ENCODE measurements at regions not wholly inside any gene's neighbourhood (a gene's known extent, or its start where the extent isn't known, plus 50 kb on each side); places are given as distances from the start of the nearest gene placed in this dataset.

DNA sequence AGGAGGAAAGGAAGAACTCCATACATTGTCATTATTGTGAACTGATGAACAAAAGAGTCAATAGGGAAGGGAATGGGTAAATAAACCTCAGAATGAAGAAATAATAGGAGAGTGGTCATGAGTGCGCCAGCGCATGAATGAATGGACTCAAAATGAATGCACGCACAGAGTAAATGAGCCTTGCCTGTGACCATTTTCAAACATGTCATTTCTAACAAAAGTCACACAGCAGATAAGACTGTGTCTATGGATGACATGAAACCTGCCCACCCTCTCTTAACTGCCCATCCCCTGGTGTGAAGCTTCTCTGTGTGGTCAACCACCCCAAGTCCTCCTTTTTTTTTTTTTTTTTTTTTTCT is 121.1 kb upstream of the TEX51 start:
- H3K4me1 Mint-ChIP-seq (ENCODE audit: low read depth), result peaks cover 17% of the 10 kb centered on the region
- H3K9me3 Mint-ChIP-seq, result no peaks in the 10 kb centered on the region
- peak overlapping the region; percentile 58 for H3K27ac Mint-ChIP-seq
- H3K27me3 Mint-ChIP-seq, result peaks cover 5% of the 10 kb centered on the region
- CTCF ChIA-PET, result interaction anchor here (0.8 to 5.9 kb wide), 4 partner anchors 15 to 418 kb away, joined by 3 to 52 read pairs (median 5); no protein-coding TSS in a partner anchor
- ATAC-seq (ENCODE audit: poor library complexity), result no peak
- H3K36me3 ChIP-seq (ENCODE audit: insufficient read depth, low read length), result no peaks in the 10 kb centered on the region
- H3K9me3 ChIP-seq (ENCODE audit: control insufficient read depth in 1 of 2, insufficient read depth in 1 of 2, low read length in 2 of 2), result no peaks in the 10 kb centered on the region
- peak overlapping the region; percentile 88 for H3K4me3 ChIP-seq (ENCODE audit: low read length)
- peak in 1 of 14 experiments; percentile 23 for DNase-seq
- H3K27ac ChIP-seq (ENCODE audit: low read depth in 1 of 2, low read length in 2 of 2), result no peak overlapping the region
- intact Hi-C loops (cut with DNase I, micrococcal nuclease), result loop anchor here (1.0 to 5.0 kb wide), 8 partner anchors 15 to 420 kb away; partner anchors contain the start of gene GYPC (in 2 of the 2)
- peaks cover 0 to 7% of the 10 kb centered on the region in 2 experiments for H3K27me3 ChIP-seq (ENCODE audit: control insufficient read depth in 1 of 2, insufficient read depth in 2 of 2, low read length in 2 of 2)
- POLR2A ChIA-PET, result interaction anchor here (1.6 to 2.1 kb wide), 4 partner anchors 15 to 250 kb away, joined by 10 to 14 read pairs (median 14); partner anchors contain the start of gene GYPC
- peaks cover 16% of the 10 kb centered on the region for H3K4me1 ChIP-seq (ENCODE audit: insufficient read depth, low read length)
- H3K4me3 Mint-ChIP-seq, result peak overlapping the region; percentile 89
- TF ChIP-seq, protein P1, sequence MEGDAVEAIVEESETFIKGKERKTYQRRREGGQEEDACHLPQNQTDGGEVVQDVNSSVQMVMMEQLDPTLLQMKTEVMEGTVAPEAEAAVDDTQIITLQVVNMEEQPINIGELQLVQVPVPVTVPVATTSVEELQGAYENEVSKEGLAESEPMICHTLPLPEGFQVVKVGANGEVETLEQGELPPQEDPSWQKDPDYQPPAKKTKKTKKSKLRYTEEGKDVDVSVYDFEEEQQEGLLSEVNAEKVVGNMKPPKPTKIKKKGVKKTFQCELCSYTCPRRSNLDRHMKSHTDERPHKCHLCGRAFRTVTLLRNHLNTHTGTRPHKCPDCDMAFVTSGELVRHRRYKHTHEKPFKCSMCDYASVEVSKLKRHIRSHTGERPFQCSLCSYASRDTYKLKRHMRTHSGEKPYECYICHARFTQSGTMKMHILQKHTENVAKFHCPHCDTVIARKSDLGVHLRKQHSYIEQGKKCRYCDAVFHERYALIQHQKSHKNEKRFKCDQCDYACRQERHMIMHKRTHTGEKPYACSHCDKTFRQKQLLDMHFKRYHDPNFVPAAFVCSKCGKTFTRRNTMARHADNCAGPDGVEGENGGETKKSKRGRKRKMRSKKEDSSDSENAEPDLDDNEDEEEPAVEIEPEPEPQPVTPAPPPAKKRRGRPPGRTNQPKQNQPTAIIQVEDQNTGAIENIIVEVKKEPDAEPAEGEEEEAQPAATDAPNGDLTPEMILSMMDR (IDR thresholded peaks at IDR 0.05), result no peak
- H3K36me3 Mint-ChIP-seq (ENCODE audit: low read depth), result no peaks in the 10 kb centered on the region

- H3K36me3 Mint-ChIP-seq (ENCODE audit: low read depth), result no peaks in the 10 kb centered on the region
- DNase-seq, result peak in 1 of 14 experiments; percentile 27
- Histone ChIP-seq H3K27me3 (ENCODE audit: control insufficient read depth in 1 of 2, insufficient read depth in 2 of 2, low read length in 2 of 2) (peaks cover 0 to 7% of the 10 kb centered on the region in 2 experiments), H3K36me3 (ENCODE audit: insufficient read depth, low read length) (no peaks in the 10 kb centered on the region), H3K4me3 (ENCODE audit: low read length) (no peak overlapping the region), H3K27ac (ENCODE audit: low read depth in 1 of 2, low read length in 2 of 2) (no peak overlapping the region), H3K9me3 (ENCODE audit: control insufficient read depth in 1 of 2, insufficient read depth in 1 of 2, low read length in 2 of 2) (no peaks in the 10 kb centered on the region), H3K4me1 (ENCODE audit: insufficient read depth, low read length) (peaks cover 16% of the 10 kb centered on the region)
- POLR2A ChIA-PET, result interaction anchor here (2.2 kb wide), 1 partner anchor 251 kb away, joined by 6 read pairs; no protein-coding TSS in a partner anchor
- intact Hi-C loops (cut with DNase I, micrococcal nuclease), result loop anchor here (5.0 kb wide), 3 partner anchors 122 to 422 kb away; partner anchors contain the start of gene GYPC (in 1 of the 2)
- no peak for ATAC-seq (ENCODE audit: poor library complexity)
- no peaks in the 10 kb centered on the region for H3K9me3 Mint-ChIP-seq
- no peak overlapping the region for H3K27ac Mint-ChIP-seq
- CTCF ChIA-PET, result interaction anchor here (5.9 kb wide), 1 partner anchor 251 kb away, joined by 52 read pairs; no protein-coding TSS in a partner anchor
- H3K27me3 Mint-ChIP-seq, result peaks cover 5% of the 10 kb centered on the region
- H3K4me3 Mint-ChIP-seq, result peak overlapping the region; percentile 54
- H3K4me1 Mint-ChIP-seq (ENCODE audit: low read depth), result peaks cover 17% of the 10 kb centered on the region
- TF ChIP-seq, protein P1 (IDR thresholded peaks at IDR 0.05), result no peak
Measured at GRCh38 chr2:126778561-126779501, 119.9 kb upstream of the TEX51 start.

- H3K36me3 Mint-ChIP-seq (ENCODE audit: low read depth), result no peaks in the 10 kb centered on the region
- peaks cover 0 to 7% of the 10 kb centered on the region in 2 experiments for H3K27me3 ChIP-seq (ENCODE audit: control insufficient read depth in 1 of 2, insufficient read depth in 2 of 2, low read length in 2 of 2)
- TF ChIP-seq, protein P1 (IDR thresholded peaks at IDR 0.05), result no peak
- peaks cover 12% of the 10 kb centered on the region for H3K4me1 ChIP-seq (ENCODE audit: insufficient read depth, low read length)
- peaks cover 5% of the 10 kb centered on the region for H3K27me3 Mint-ChIP-seq
- DNase-seq, result no peak
- H3K27ac Mint-ChIP-seq, result no peak overlapping the region
- intact Hi-C loops (cut with DNase I, micrococcal nuclease), result no loop called here
- no peaks in the 10 kb centered on the region for H3K9me3 ChIP-seq (ENCODE audit: control insufficient read depth in 1 of 2, insufficient read depth in 1 of 2, low read length in 2 of 2)
- no peak for ATAC-seq (ENCODE audit: poor library complexity)
- H3K27ac ChIP-seq (ENCODE audit: low read depth in 1 of 2, low read length in 2 of 2), result no peak overlapping the region
- POLR2A ChIA-PET, result no interaction called here
- H3K4me1 Mint-ChIP-seq (ENCODE audit: low read depth), result peaks cover 6% of the 10 kb centered on the region
- H3K36me3 ChIP-seq (ENCODE audit: insufficient read depth, low read length), result no peaks in the 10 kb centered on the region
- no peaks in the 10 kb centered on the region for H3K9me3 Mint-ChIP-seq
- no peak overlapping the region for H3K4me3 ChIP-seq (ENCODE audit: low read length)
- CTCF ChIA-PET, result no interaction called here
- H3K4me3 Mint-ChIP-seq, result no peak overlapping the region
Measured at GRCh38 chr2:126781206-126781605, 117.5 kb upstream of the TEX51 start.
